ENCODE measurements at regions not wholly inside any gene's neighbourhood (a gene's known extent, or its start where the extent isn't known, plus 50 kb on each side); places are given as distances from the start of the nearest gene placed in this dataset.
A peak's percentile ranks its signal among the peaks of the same experiment; 100 is the strongest.

DNA sequence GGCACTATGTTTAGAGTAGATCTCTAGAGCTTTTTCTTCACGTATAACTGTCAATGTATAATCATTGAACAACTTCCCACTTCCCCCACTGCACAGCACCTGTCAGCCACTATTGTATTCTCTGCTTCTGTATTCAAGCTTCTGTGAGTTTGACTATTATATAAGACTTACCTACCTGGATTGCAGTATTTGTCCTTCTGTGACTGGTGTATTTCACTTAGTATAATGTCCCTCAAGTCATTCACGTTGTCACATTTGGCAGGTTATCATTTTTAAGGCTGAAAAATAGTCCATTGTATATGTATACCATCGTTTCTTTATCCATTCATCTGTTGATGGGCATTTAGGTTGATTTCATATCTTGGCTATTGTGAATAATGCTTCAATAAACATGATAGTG is 969.5 kb upstream of the B3GALT2 start:
- no peak overlapping the region for H3K4me3 Mint-ChIP-seq
- Histone ChIP-seq H3K27ac (ENCODE audit: low read length) (no peak overlapping the region), H3K9me3 (ENCODE audit: control insufficient read depth, insufficient read depth, low read length) (no peaks in the 10 kb centered on the region), H3K4me1 (ENCODE audit: control insufficient read depth, insufficient read depth, low read length) (no peaks in the 10 kb centered on the region), H3K27me3 (ENCODE audit: control insufficient read depth, insufficient read depth, low read length) (no peaks in the 10 kb centered on the region), H3K36me3 (ENCODE audit: control insufficient read depth, insufficient read depth, low read length) (no peaks in the 10 kb centered on the region), H3K4me3 (ENCODE audit: low read length) (no peak overlapping the region)
- ATAC-seq (no peak), DNase-seq (no peak)
- no peaks in the 10 kb centered on the region for H3K36me3 Mint-ChIP-seq
- WGBS (ENCODE audit: insufficient coverage): 57% methylated on average over 1 of the region's 3 CpGs
- H3K27ac Mint-ChIP-seq: no peak overlapping the region
- H3K9me3 Mint-ChIP-seq: peaks cover 0 to 13% of the 10 kb centered on the region in 2 donors
- no peaks in the 10 kb centered on the region for H3K4me1 Mint-ChIP-seq
- H3K27me3 Mint-ChIP-seq (ENCODE audit: low read depth in 2 of 2): no peaks in the 10 kb centered on the region
- intact Hi-C loops (cut with micrococcal nuclease): no loop called here
- TF ChIP-seq, protein P1, sequence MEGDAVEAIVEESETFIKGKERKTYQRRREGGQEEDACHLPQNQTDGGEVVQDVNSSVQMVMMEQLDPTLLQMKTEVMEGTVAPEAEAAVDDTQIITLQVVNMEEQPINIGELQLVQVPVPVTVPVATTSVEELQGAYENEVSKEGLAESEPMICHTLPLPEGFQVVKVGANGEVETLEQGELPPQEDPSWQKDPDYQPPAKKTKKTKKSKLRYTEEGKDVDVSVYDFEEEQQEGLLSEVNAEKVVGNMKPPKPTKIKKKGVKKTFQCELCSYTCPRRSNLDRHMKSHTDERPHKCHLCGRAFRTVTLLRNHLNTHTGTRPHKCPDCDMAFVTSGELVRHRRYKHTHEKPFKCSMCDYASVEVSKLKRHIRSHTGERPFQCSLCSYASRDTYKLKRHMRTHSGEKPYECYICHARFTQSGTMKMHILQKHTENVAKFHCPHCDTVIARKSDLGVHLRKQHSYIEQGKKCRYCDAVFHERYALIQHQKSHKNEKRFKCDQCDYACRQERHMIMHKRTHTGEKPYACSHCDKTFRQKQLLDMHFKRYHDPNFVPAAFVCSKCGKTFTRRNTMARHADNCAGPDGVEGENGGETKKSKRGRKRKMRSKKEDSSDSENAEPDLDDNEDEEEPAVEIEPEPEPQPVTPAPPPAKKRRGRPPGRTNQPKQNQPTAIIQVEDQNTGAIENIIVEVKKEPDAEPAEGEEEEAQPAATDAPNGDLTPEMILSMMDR (IDR thresholded peaks at IDR 0.05): no peak

DNA sequence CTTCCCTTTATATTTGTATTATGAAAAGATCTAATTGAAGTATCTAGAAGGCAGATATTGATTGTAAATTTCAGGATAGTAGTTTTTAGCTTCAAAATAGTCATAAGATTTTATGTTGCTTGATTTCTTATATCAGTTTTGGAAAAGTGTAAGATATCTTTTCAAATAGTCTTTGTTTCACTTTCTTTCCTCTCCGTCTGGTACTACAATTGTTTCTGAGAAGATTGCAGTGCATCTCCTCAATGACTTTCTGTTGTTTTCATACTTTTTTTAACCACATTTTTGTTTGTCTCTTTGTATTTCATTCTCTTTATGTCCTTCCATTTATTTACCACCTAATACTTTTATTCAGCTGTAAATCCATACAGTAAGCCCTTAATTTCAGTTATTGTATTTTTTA is 964.6 kb upstream of the B3GALT2 start:
- DNase-seq (peak in 1 of 2 donors; percentile 10), ATAC-seq (no peak)
- no peaks in the 10 kb centered on the region for H3K9me3 ChIP-seq (ENCODE audit: control insufficient read depth, insufficient read depth, low read length)
- no peaks in the 10 kb centered on the region for H3K27me3 ChIP-seq (ENCODE audit: control insufficient read depth, insufficient read depth, low read length)
- intact Hi-C loops (cut with micrococcal nuclease): no loop called here
- no peaks in the 10 kb centered on the region for H3K36me3 ChIP-seq (ENCODE audit: control insufficient read depth, insufficient read depth, low read length)
- TF ChIP-seq, protein P1 (IDR thresholded peaks at IDR 0.05): no peak
- H3K27ac Mint-ChIP-seq: no peak overlapping the region
- no peaks in the 10 kb centered on the region for H3K36me3 Mint-ChIP-seq
- H3K27ac ChIP-seq (ENCODE audit: low read length): no peak overlapping the region
- no peaks in the 10 kb centered on the region for H3K4me1 ChIP-seq (ENCODE audit: control insufficient read depth, insufficient read depth, low read length)
- H3K9me3 Mint-ChIP-seq: peaks cover 0 to 2% of the 10 kb centered on the region in 2 donors
- H3K27me3 Mint-ChIP-seq (ENCODE audit: low read depth in 2 of 2): no peaks in the 10 kb centered on the region
- H3K4me3 Mint-ChIP-seq: no peak overlapping the region
- WGBS (ENCODE audit: insufficient coverage): 60% methylated on average over 1 of the region's 1 CpG
- H3K4me3 ChIP-seq (ENCODE audit: low read length): no peak overlapping the region
- no peaks in the 10 kb centered on the region for H3K4me1 Mint-ChIP-seq

DNA sequence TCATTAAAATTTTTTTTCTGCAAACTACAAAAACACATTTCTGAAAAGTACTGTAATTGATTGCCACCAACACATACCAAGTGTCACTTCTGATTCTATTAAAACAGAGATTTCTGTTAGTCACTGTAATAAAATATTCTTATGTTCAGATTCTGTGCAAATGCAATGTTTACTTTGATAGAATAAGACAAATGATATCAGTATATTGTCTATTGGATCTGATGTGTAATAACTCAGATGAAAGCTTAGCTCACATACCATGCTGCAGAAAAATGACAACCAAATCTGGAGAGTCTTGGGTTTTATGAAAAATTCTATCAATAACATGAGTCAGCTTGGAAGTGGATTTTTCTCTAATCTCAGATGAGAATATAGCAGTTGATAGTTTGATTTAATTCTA is 963.8 kb upstream of the B3GALT2 start:
- no peak for DNase-seq
- Mint-ChIP-seq H3K4me1 (no peaks in the 10 kb centered on the region), H3K36me3 (no peaks in the 10 kb centered on the region), H3K27me3 (ENCODE audit: low read depth in 2 of 2) (no peaks in the 10 kb centered on the region), H3K27ac (no peak overlapping the region), H3K4me3 (no peak overlapping the region), H3K9me3 (peaks cover 0 to 2% of the 10 kb centered on the region in 2 donors)
- Histone ChIP-seq H3K27me3 (ENCODE audit: control insufficient read depth, insufficient read depth, low read length) (no peaks in the 10 kb centered on the region), H3K4me3 (ENCODE audit: low read length) (no peak overlapping the region), H3K27ac (ENCODE audit: low read length) (no peak overlapping the region), H3K9me3 (ENCODE audit: control insufficient read depth, insufficient read depth, low read length) (no peaks in the 10 kb centered on the region), H3K36me3 (ENCODE audit: control insufficient read depth, insufficient read depth, low read length) (no peaks in the 10 kb centered on the region), H3K4me1 (ENCODE audit: control insufficient read depth, insufficient read depth, low read length) (no peaks in the 10 kb centered on the region)
- intact Hi-C loops (cut with micrococcal nuclease): no loop called here
- TF ChIP-seq, protein P1 (IDR thresholded peaks at IDR 0.05): no peak
- no peak for ATAC-seq

DNA sequence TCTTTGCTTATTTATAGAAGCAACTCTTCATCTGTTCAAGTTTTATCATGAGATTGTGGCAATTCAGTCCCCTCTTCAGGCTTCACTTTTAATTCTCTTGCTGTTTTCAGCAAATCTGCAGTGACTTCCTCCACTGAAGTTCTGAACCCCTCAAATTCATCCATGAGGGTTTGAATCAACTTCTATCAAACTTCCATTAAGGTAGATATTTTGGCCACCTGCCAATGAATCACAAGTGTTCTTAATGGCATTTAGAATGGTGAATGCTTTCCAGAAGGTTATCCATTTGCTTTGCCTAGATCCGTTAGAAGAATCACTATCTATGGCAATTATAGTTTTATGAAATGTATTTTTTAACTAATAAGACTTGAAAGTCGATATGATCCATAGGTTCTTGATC is 946.7 kb upstream of the B3GALT2 start:
- Histone ChIP-seq H3K36me3 (ENCODE audit: control insufficient read depth, insufficient read depth, low read length) (no peaks in the 10 kb centered on the region), H3K27ac (ENCODE audit: low read length) (no peak overlapping the region), H3K27me3 (ENCODE audit: control insufficient read depth, insufficient read depth, low read length) (no peaks in the 10 kb centered on the region), H3K4me3 (ENCODE audit: low read length) (no peak overlapping the region), H3K4me1 (ENCODE audit: control insufficient read depth, insufficient read depth, low read length) (no peaks in the 10 kb centered on the region), H3K9me3 (ENCODE audit: control insufficient read depth, insufficient read depth, low read length) (no peaks in the 10 kb centered on the region)
- TF ChIP-seq, protein P1 (IDR thresholded peaks at IDR 0.05): no peak
- Mint-ChIP-seq H3K4me3 (no peak overlapping the region), H3K4me1 (peaks cover 0 to 8% of the 10 kb centered on the region in 2 donors), H3K9me3 (no peaks in the 10 kb centered on the region), H3K27me3 (ENCODE audit: low read depth in 2 of 2) (no peaks in the 10 kb centered on the region), H3K27ac (no peak overlapping the region), H3K36me3 (no peaks in the 10 kb centered on the region)
- no peak for ATAC-seq
- intact Hi-C loops (cut with micrococcal nuclease): no loop called here
- no peak for DNase-seq
- no CpG with 5 or more reads among the region's 2 CpGs for WGBS (ENCODE audit: insufficient coverage)

Data from natural killer cell (primary cell).